Inflammatory macrophage (primary cell): ENCODE measurements at regions not wholly inside any gene's neighbourhood (a gene's known extent, or its start where the extent isn't known, plus 50 kb on each side); places are given as distances from the start of the nearest gene placed in this dataset.
"Not testable (repeated sequence)": the region's sequence is repeated elsewhere in the genome, so short reads cannot be mapped to it uniquely, and the experiment has no call there.

Experiments
- DNase-seq, 2 donors: peaks; one replicate each; pipeline ENCODE4 v3.0.0-alpha.2; 2020 to 2022

- DNase-seq: no peak
These were observed 1592.6 kb downstream of the GRIK2 start for GRCh38 chr6:102986086-102986485.

- no peak for DNase-seq
These were observed 1590.8 kb downstream of the GRIK2 start for GRCh38 chr6:102984357-102984756.

GRCh38 chr6:102981490-102982015 lies 1588.0 kb downstream of the GRIK2 start:
- no peak for DNase-seq

DNA sequence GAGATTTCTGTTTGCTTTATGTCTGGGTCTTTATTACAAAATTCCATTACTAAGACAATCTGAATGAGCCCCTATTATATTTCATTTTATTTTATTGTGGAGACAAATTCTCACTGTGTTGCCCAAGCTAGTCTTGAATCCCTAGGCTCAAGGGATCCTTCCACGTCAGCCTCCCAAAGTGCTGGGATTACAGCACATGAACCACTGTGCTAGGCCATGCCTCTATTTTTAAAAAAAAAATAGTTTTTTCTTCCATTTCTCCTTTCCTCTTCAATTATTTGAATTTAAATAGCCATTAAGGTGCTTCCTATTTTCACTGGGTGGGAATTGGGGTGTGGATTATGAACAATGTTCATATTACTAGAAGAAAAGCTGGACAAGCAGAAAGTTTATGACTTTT lies 1587.4 kb downstream of the GRIK2 start:
- DNase-seq: no peak

DNA sequence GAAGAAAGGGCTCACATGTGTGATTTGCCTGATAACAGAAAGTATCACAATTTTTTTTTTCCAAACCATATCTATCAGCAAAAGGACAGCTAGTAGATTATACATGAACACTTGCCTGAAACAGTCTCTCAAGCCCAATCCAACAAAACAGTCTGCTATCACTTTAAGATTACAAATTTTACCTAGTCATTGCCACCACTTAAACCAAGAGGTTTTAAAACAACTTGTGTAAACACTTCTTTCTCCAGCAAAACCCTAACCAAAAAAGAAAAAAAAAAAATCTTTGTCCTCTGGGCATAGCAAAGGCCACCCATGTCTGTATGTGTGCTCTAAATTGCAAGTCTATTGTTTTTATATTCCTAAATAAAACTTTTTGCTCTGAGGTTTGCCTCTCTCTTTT lies 1568.4 kb downstream of the GRIK2 start:
- no peak for DNase-seq

GRCh38 chr6:102950967-102951366 lies 1557.5 kb downstream of the GRIK2 start:
- no peak for DNase-seq

- no peak for DNase-seq
These were observed 1551.0 kb downstream of the GRIK2 start for GRCh38 chr6:102944475-102944874.

- DNase-seq: no peak
These were observed 1548.7 kb downstream of the GRIK2 start for GRCh38 chr6:102942206-102942605.

- no peak for DNase-seq
These were observed 1543.5 kb downstream of the GRIK2 start for GRCh38 chr6:102936959-102937358.

GRCh38 chr6:102928109-102928508 lies 1534.6 kb downstream of the GRIK2 start:
- no peak for DNase-seq

- DNase-seq: no peak
These were observed 1524.7 kb downstream of the GRIK2 start for GRCh38 chr6:102918161-102918560.

DNA sequence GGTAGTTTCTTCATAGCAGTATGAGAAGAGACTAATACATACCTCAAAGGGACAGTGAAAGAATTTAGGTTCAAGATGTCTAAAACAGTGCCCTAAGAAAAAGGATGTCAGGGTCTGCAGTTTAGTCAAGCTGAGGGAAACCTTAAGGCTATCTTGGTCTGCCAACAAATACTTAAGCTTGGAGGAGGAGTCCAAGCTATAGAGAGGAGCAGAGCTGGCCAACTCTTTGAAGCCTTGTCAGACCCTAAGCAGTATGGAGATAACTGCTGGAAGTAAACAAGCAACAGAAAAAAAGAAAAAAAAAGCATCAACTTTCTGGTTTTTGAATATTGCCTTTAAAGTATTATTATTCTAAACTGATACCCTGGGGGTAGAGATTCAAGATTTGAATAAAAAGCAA lies 1518.1 kb downstream of the GRIK2 start:
- no peak for DNase-seq

- not testable (repeated sequence) for DNase-seq
These were observed 1517.2 kb downstream of the GRIK2 start for GRCh38 chr6:102910701-102911139.

- DNase-seq: no peak
These were observed 1513.7 kb downstream of the GRIK2 start for GRCh38 chr6:102907181-102907580.

DNA sequence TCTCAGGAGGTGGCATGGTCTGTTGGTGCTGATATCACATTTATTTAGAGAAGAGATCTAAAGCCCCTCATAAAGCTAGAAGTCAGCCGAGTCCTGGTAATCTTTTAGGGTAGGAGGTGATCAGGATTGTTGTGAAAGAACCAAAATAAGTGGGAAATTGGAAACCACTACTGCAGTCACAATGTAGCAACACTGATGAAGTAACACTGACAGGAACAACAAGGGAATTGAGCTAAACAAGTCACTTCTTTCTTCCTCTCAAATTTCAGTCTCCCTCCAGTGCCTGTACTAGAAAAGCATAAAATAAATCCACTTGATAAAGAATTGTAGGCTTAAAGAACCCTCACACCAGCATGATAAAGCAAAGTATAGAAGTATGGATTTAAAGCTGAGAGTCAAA lies 1509.0 kb downstream of the GRIK2 start:
- DNase-seq: no peak

DNA sequence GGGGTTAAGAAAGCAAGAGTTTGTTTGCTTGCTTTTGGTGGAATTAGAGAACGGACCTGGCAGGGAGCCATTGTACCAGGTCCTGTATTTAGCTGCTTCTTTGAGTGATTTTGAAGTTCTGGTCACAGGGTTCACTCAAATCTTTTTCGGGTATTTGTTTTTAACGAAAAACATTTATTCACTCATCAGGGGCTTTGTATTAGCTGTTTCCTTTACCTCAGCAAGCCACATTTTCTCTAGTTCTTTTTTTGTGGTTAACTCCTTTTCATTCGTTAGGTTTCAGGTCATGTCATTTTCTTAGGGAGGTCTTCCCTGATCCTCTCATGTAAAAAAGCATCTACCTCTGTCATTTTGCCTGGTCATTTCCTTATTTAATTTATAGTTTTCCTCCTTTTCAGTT lies 1502.2 kb downstream of the GRIK2 start:
- no peak for DNase-seq

DNA sequence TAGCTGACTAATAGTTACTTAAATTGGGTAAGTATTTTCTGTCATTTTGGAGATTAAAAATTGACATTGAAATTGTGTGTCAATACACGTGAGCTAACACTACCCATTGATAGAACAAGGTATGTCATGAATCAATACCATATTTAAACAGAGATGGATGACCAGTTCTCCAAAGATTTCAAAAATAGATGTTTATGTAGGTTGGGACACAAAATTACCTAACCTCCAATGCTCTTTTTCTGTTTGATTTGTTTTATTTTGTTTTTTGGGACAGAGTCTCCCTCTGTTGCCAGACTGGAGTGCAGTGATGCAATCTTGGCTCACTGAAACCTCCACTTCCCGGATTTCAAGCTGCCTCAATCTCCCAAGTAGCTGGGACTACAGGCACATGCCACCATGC lies 1491.7 kb downstream of the GRIK2 start:
- DNase-seq: no peak

DNA sequence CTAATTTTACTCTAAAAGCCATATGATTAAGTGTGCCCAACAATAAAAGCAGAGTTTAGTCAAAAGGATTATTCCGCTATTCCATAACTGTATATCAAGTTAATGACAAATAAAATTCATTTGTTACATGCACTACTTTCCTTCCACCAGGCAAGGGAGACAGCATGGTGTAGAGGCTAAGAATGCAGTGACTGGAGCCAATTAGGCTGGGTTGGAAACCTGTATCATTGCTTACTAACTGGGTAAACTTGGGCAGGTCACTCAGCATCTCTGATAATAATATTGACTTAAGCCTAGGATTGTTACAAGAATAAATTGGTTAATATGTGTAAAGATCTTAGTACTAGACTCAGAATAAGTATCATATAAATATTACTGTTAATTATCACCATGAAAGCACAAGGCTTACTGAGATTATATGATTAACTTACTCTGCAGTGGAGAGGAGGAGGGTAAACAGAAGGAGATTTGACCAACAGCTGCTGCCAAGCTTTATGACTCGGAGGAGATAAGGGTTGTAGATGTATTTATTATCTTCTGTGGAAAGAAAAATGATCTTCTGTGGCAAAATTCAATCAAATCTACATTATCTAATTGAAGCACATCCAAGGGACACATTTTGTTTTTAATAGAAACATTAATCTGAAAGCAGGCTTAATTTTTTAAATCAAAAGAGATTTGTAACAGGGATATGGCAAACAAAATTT lies 1459.9 kb downstream of the GRIK2 start:
- DNase-seq: no peak

DNA sequence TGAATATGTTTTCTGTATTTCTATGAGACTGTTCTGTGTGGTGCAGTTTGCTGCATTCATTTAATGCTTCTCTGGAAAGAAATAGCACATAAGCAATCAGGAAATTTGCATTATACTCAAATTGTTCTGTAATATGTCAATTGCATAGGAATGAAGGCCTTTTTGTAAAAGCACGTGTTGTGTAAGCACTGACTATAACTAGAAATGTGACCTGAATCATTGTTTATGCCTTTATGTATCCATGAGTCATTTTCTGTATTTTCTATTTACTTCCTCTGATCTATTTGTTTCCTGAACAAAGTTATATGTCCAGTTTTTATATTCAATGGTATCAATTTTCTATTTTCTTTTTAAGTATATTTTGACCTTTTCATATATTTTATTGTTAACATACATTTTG lies 1455.3 kb downstream of the GRIK2 start:
- no peak for DNase-seq

GRCh38 chr6:102848210-102848609 lies 1454.7 kb downstream of the GRIK2 start:
- DNase-seq: no peak

DNA sequence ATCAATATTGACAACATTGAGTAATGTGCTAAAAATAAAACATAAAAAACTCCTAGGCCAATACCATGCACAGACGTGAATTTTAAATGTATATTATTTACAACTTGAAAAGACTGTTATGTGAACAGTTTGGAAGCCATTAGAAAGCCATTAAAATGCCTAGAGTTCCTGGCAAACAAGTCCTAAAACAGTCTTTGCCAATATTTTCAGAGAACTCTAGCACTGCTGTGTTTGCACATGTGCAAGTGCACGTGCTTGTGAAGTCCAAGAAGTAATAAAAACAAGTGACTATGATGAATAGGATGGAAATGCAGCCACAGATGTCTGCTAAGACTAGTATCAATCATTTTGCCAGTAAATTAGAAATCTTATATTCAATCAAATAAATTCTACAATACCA lies 1447.6 kb downstream of the GRIK2 start:
- DNase-seq: no peak

GRCh38 chr6:102832021-102832420 lies 1438.5 kb downstream of the GRIK2 start:
- DNase-seq: no peak

- DNase-seq: no peak
These were observed 1426.6 kb downstream of the GRIK2 start for GRCh38 chr6:102820098-102820497.

DNA sequence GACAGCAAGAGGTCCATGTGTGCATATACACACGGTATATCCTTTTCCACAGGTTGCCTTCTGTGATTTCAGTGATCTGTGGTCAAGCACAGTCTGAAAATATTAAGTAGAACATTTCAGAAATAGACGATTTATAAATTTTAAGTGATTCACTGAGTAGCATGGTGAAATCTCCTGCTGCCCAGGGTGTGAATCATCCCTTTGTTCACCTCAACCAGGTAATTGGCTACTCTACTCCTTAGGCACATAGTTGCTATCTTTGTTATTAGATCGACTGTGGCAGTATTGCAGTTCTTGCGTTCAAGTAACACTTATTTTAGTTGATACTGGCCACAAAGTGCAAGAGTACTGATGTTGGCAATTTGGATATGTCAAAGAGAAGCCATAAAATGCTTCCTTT lies 1421.7 kb downstream of the GRIK2 start:
- no peak for DNase-seq
